Tibial nerve (tissue), 4 donors: ENCODE measurements at regions not wholly inside any gene's neighbourhood (a gene's known extent, or its start where the extent isn't known, plus 50 kb on each side); places are given as distances from the start of the nearest gene placed in this dataset.

ENCODE experiments used
- DNase-seq, 2 donors: peaks; one replicate each; pipeline ENCODE4 v3.0.0-alpha.2; 2019; ENCODE audit warnings: low spot score in 2 of 2
- H3K27ac ChIP-seq, 4 donors: fragments of 200-600 bp; sonication (generic) in 3 of 4; one replicate each; pipeline ENCODE4 v1.5.1; 2017 to 2019; ENCODE audit warnings: mild to moderate bottlenecking in 1 of 4
- H3K27me3 ChIP-seq, 2 donors: fragments of 200-600 bp; sonication (generic) in 1 of 2; one replicate each; pipeline versions ENCODE4 v1.5.1 to v1.6.0; 2017 to 2019
- H3K36me3 ChIP-seq, 3 donors: fragments of 200-600 bp; sonication (generic); one replicate each; pipeline ENCODE4 v1.5.1; 2018 to 2019
- H3K4me1 ChIP-seq, 4 donors: fragments of 200-600 bp; sonication (generic) in 3 of 4; one replicate each; pipeline ENCODE4 v1.5.1; 2017 to 2019
- H3K4me3 ChIP-seq, 4 donors: fragments of 200-600 bp; sonication (generic) in 3 of 4; one replicate each; pipeline ENCODE4 v1.5.1; 2017 to 2019; ENCODE audit warnings: mild to moderate bottlenecking in 1 of 4, moderate library complexity in 1 of 4
- H3K9me3 ChIP-seq, 4 donors: fragments of 200-600 bp; sonication (generic) in 3 of 4; one replicate each; pipeline ENCODE4 v1.5.1; 2017 to 2019
- EP300 ChIP-seq, 2 donors: sonication (generic); formaldehyde crosslinking; IDR thresholded peaks; one replicate each; pipeline ENCODE4 v1.6.1; 2017; ENCODE audit warnings: antibody characterized with exemption in 2 of 2, mild to moderate bottlenecking in 1 of 2
- POLR2A ChIP-seq, 2 donors: fragments of 450-650 bp; IDR thresholded peaks; one replicate each; pipeline ENCODE4 v1.6.1; 2017; ENCODE audit warnings: antibody characterized with exemption in 2 of 2, mild to moderate bottlenecking in 2 of 2, moderate library complexity in 2 of 2
- WGBS, 2 donors: methylation state at CpG; one replicate each; pipeline ENCODE4 v1.1.5; 2018; 5-methylcytosine and 5-hydroxymethylcytosine counted together
- TF ChIP-seq, protein P1 (sequence below), 5 experiments: fragments of 200-600 bp in 3 of 5; fragments of 450-650 bp in 2 of 5; sonication (generic) in 3 of 5; IDR thresholded peaks; one replicate each; pipeline ENCODE4 v1.5.1; 2016 to 2019; ENCODE audit warnings: antibody characterized with exemption in 5 of 5, mild to moderate bottlenecking in 3 of 5, moderate library complexity in 2 of 5

DNA sequence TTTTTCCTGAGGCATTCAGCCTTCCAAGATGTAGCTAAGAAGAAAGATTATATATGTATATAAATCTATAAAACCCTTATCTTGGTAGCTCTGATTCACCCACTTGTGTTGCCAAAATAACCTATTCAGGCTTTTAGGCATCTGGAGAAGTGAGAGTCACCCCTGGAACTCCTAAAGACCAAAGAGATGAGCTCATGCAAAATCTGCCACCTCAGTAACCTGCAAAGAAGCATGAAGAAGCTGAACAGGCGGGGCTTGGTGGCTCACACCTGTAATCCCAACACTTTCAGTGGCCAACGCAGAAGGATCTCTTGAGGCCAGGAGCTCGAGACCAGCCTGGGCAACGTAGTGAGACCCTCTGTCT, 393.7 kb downstream of the FOXO1 start:
- TF ChIP-seq, protein P1, sequence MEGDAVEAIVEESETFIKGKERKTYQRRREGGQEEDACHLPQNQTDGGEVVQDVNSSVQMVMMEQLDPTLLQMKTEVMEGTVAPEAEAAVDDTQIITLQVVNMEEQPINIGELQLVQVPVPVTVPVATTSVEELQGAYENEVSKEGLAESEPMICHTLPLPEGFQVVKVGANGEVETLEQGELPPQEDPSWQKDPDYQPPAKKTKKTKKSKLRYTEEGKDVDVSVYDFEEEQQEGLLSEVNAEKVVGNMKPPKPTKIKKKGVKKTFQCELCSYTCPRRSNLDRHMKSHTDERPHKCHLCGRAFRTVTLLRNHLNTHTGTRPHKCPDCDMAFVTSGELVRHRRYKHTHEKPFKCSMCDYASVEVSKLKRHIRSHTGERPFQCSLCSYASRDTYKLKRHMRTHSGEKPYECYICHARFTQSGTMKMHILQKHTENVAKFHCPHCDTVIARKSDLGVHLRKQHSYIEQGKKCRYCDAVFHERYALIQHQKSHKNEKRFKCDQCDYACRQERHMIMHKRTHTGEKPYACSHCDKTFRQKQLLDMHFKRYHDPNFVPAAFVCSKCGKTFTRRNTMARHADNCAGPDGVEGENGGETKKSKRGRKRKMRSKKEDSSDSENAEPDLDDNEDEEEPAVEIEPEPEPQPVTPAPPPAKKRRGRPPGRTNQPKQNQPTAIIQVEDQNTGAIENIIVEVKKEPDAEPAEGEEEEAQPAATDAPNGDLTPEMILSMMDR (IDR thresholded peaks at IDR 0.05): no peak
- TF ChIP-seq POLR2A (IDR thresholded peaks at IDR 0.05) (no peak), EP300 (IDR thresholded peaks at IDR 0.05) (no peak)
- Histone ChIP-seq H3K27ac (peak overlapping the region; percentile 45 to 80 (median 74)), H3K27me3 (no peaks in the 10 kb centered on the region), H3K4me1 (peaks cover 0 to 52% (median 24%) of the 10 kb centered on the region in 4 donors), H3K9me3 (no peaks in the 10 kb centered on the region), H3K36me3 (no peaks in the 10 kb centered on the region), H3K4me3 (no peak overlapping the region)
- WGBS, 2 donors: 97% methylated on average over 4 of the region's 4 CpGs
- no peak for DNase-seq

DNA sequence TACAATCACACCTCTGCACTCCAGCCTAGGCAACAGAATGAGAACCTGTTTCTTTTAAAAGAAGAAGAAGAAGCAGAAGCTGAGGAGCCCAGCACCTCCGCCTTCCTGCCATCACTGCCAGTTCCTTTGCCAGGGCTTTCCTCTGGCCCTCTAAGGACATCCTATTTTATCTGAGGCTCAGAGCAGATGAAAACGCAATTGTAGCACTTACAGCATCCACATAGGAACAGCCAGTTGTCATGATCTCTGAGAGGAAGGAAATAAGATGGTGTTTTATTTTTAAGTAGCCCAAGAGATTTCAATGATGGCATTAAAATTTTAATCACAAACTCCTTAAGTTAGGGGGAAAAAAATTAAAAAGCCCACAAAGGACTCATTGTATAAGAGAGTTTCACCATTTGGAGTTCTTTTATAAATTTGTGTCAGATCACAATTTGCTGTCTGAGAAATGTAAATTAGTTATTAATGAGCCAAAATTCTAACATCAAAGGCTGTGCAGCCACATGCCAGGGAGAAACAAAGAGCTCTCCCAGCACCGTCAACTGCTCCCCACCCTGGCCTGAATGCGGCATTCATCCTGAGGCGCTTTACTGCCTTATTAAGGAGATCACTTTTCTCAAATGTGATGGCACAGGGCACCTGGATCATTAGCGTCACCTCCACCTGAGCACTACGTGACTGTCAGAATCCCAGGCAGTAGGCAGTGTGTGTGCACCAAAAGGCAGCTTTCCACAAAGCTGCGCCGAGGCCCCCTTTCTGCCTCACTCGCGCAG, 393.0 kb downstream of the FOXO1 start:
- no peaks in the 10 kb centered on the region for H3K36me3 ChIP-seq
- DNase-seq: no peak
- 58 to 76% methylated on average over 11 of the region's 11 CpGs for WGBS, 2 donors
- H3K4me3 ChIP-seq: no peak overlapping the region
- TF ChIP-seq EP300 (IDR thresholded peaks at IDR 0.05) (no peak), POLR2A (IDR thresholded peaks at IDR 0.05) (no peak)
- TF ChIP-seq, protein P1 (IDR thresholded peaks at IDR 0.05): no peak
- H3K4me1 ChIP-seq: peaks cover 0 to 52% (median 24%) of the 10 kb centered on the region in 4 donors
- peak overlapping the region; percentile 23 to 80 (median 68) for H3K27ac ChIP-seq
- H3K9me3 ChIP-seq: no peaks in the 10 kb centered on the region
- H3K27me3 ChIP-seq: no peaks in the 10 kb centered on the region

DNA sequence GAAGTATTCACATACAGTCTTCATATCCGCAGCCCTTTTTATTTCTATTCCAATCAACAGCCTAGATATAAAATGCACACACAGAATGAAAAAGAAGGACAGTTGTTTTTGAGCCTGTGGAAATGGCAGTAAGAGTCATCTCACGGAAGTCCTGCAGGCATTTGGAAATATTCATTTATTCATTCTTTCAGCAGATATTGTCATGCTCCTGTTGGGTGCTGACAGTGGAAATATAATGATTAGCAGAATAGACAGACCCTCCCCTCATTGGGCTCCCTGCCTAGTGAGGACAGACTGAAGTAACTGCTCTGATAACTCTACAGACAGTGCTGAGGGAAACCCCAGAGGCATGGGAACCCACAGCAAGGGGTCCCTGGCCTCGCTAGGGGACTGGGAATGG, 392.3 kb downstream of the FOXO1 start:
- DNase-seq: no peak
- H3K4me1 ChIP-seq: peaks cover 0 to 52% (median 24%) of the 10 kb centered on the region in 4 donors
- H3K27ac ChIP-seq: peak overlapping the region; percentile 23 to 80 (median 68)
- H3K36me3 ChIP-seq: no peaks in the 10 kb centered on the region
- no peaks in the 10 kb centered on the region for H3K27me3 ChIP-seq
- no peaks in the 10 kb centered on the region for H3K9me3 ChIP-seq
- no peak overlapping the region for H3K4me3 ChIP-seq
- TF ChIP-seq EP300 (IDR thresholded peaks at IDR 0.05): no peak
- WGBS, 2 donors: 65 to 75% methylated on average over 3 of the region's 3 CpGs

DNA sequence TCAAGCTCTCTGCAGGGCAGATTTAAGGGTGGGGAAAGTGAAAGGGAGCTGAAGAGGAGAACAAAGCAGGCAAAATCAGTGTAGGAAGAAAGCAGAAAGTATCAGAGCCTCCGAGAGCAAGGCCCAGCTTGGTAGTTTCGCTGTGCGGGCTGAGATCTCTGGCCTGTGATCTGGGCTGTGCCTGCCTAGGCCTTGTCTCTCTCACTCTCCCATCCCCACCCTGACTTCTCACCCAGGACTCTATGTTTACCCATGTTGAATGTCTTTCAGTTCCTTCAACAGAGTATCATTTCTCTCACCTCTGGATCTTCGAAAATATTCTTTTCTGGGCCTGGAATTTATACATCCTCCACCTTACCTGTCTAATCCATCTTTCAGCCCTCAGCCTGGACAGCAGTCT, 391.3 kb downstream of the FOXO1 start:
- H3K4me1 ChIP-seq: peaks cover 0 to 52% (median 24%) of the 10 kb centered on the region in 4 donors
- no peaks in the 10 kb centered on the region for H3K36me3 ChIP-seq
- no peaks in the 10 kb centered on the region for H3K27me3 ChIP-seq
- WGBS, 2 donors: 97% methylated on average over 4 of the region's 4 CpGs
- TF ChIP-seq, protein P1 (IDR thresholded peaks at IDR 0.05): no peak
- TF ChIP-seq EP300 (IDR thresholded peaks at IDR 0.05): no peak
- no peaks in the 10 kb centered on the region for H3K9me3 ChIP-seq
- DNase-seq: no peak
- peak overlapping the region in 3 of 4 donors; percentile 4 to 80 (median 78) for H3K27ac ChIP-seq
- no peak overlapping the region for H3K4me3 ChIP-seq

DNA sequence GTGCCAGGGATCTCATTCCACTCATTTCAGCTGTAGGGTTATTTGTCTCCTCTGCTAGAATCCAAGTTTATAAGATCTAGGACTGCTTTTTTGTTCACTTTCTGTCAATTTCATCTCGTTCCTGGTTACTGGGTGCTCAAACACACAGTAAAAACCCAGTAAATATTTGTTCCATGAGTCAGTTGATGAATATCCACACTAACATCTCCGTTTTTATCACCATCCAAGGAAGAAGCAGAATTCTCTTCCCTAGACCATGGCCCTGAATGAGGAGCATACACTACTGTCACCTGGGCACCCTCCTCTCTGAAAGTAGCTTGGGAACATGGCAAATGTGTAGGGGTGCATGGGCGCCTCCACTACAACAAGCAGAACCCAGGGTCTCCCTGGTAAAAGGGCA, 390.8 kb downstream of the FOXO1 start:
- no peaks in the 10 kb centered on the region for H3K9me3 ChIP-seq
- TF ChIP-seq, protein P1 (IDR thresholded peaks at IDR 0.05): no peak
- no peak for TF ChIP-seq POLR2A (IDR thresholded peaks at IDR 0.05)
- peaks cover 0 to 49% (median 24%) of the 10 kb centered on the region in 4 donors for H3K4me1 ChIP-seq
- 88 to 90% methylated on average over 3 of the region's 3 CpGs for WGBS, 2 donors
- DNase-seq: no peak
- H3K27ac ChIP-seq: peak overlapping the region in 1 of 4 donors; percentile 80
- H3K36me3 ChIP-seq: no peaks in the 10 kb centered on the region
- no peaks in the 10 kb centered on the region for H3K27me3 ChIP-seq
- H3K4me3 ChIP-seq: no peak overlapping the region
